NCI-H2029 treated with DMSO at 0.1 percent for 48 hours (cell line): ENCODE measurements at regions not wholly inside any gene's neighbourhood (a gene's known extent, or its start where the extent isn't known, plus 50 kb on each side); places are given as distances from the start of the nearest gene placed in this dataset.
"Not testable (repeated sequence)": the region's sequence is repeated elsewhere in the genome, so short reads cannot be mapped to it uniquely, and the experiment has no call there.

Experiments
- DNase-seq: peaks from one replicate; lab custom pipeline; 2025; lab: John Stamatoyannopoulos, UW

- DNase-seq = no peak
These were observed 245.4 kb upstream of the EXOC2 start for GRCh38 chr6:938271-938905.

DNA sequence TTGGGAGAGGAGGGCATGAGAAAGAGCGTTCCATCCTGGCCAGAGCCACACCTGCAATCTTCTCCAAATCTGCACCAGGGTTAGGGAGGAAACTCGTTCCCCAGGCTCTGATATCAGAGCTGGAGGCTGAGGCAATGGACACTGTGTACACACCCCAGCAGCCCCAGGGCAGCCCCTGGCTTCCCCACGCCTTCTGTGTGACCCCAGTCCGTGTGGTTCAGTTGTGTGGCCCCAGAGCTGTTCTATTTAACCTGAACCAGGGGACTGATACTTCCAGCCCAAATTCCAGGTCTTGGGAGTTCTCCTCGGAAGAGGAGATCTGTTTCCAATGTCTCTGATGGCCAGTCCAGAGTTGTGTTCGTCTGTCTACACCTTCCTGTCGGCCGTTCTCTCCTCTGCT lies 242.6 kb upstream of the EXOC2 start:
- DNase-seq = no peak

GRCh38 chr6:934686-935085 lies 241.7 kb upstream of the EXOC2 start:
- DNase-seq = no peak

- not testable (repeated sequence) for DNase-seq
These were observed 239.0 kb upstream of the EXOC2 start for GRCh38 chr6:931919-932318.

DNA sequence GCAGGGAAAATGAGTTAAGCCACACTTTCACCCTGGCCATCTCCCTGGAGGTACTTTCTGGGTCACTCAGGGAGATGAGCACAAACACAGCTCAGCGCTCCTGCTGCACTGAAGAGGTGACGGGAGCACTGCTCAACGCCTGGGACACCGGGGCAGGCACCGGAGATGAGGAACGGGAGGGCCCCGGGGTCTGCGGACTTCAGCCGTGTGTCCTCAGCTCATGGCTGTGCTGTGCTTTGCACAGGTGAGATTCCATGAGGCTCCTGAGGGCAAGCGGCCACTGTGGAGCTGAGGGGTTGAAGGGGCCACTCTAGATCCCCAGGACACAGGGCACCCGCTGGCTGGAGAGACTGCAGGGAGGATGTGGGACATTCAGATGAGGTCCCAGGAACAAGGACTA lies 234.2 kb upstream of the EXOC2 start:
- no peak for DNase-seq

GRCh38 chr6:925656-926213 lies 232.8 kb upstream of the EXOC2 start:
- DNase-seq = no peak

DNA sequence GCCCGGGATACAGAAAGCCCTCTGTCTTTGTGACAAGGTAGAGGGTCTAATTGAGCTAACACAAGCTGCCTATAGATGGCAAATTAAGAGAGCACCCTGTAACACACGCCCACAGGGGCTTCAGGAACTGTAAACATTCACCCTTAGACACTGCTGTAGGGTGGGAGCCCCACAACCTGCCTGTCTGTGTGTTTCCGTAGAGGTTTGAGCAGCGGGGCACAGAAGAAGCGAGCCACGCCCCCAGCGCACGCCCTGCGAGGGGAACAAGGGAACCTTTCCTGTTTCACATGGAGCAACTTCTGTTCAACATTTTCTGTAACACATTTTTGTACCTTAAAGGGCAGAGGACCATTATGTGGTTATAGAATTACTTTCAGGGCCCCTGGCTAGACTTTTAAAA lies 231.7 kb upstream of the EXOC2 start:
- no peak for DNase-seq

DNA sequence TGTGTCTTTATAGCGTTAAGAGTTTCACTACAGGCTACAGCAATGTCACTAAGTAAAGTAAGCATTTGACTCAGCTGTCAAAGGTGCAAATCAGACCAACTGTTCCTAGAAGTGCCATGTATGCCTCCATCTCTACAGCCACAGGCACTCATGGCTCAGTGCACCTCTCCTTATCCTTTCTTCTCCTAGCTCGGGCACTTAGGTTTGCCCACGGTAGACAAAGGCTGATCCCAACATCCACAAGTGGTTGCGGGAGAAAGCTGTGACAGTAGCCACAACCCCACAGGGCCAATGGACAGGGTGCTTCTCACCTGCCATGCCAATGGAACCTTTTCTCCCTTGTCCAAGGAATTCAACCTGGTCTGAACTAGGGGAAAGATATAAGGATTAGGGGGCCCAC lies 228.5 kb upstream of the EXOC2 start:
- DNase-seq = no peak

DNA sequence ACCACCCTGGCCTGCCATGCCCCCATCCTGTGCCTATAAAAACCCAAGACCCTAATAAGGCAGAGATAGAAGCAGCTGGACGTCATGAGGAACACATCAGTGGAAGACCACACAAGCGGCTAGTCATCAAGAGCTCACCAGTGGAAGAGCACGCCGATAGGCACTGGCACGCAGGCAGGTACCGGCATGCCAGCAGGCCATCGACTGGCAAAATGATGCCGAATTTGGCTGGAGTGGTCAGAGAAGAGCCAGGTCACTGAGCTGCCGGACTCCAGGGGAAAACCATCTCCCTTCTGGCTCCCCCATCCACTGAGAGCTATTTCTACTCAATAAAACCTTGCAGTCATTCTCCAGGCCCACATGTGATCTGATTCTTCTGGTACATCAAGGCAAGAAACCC lies 227.6 kb upstream of the EXOC2 start:
- no peak for DNase-seq

GRCh38 chr6:919500-919899 lies 226.6 kb upstream of the EXOC2 start:
- no peak for DNase-seq

DNA sequence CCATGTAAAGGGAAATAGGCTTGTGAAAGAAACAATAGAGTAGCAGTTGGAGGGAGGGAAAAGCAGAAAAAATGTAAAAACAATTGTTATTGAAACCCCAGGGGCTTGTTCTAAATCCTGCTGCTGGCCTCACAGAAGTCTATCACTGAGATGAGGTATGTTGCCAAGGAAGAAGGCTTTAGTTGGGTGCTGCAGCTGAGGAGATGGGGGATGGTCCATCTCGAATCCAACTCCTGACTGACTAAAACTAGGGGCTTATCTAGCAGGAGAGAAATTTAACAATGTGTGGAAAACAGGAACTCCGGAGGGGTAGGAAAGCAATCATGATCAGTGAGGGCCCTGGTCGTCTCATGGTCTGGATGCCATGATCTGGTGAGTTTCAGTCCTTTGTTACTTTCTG lies 225.0 kb upstream of the EXOC2 start:
- DNase-seq = no peak

DNA sequence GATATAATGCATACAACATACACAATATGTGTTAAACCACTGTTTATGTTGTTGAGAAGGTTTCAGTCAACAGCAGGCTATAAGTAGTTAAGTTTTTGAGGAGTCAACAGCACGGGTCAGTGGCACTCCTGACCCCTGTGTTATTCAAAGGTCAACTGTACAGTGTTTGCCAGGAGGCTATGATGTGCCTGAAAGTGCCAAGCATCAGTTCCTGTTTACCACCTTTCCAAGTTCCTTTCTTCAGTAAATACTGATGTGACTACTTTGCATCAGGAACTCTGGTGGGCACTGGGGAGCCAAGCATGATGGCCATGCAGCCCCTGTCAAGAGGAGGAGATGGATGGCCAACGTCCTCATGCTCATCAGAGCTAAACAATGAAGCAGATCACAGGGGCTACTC lies 224.4 kb upstream of the EXOC2 start:
- no peak for DNase-seq

DNA sequence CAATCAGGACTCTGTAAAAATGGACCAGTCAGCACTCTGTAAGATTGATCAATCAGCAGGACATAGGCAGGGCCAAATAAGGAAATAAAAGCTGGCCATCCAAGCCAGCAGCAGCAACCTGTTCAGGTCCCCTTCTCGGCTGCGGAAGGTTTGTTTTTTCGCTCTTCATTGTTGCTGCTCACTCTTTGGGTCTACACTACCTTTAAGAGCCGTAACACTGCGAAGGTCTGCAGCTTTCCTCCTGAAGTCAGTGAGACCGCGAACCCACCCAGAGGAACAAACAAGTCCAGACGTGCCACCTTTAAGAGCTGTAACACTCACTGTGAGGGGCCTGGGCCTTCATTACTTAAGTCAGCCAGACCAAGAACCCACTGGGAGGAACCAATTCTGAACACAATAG lies 223.2 kb upstream of the EXOC2 start:
- no peak for DNase-seq

- peak; percentile 17 for DNase-seq
These were observed 220.2 kb upstream of the EXOC2 start for GRCh38 chr6:912871-913835.

DNA sequence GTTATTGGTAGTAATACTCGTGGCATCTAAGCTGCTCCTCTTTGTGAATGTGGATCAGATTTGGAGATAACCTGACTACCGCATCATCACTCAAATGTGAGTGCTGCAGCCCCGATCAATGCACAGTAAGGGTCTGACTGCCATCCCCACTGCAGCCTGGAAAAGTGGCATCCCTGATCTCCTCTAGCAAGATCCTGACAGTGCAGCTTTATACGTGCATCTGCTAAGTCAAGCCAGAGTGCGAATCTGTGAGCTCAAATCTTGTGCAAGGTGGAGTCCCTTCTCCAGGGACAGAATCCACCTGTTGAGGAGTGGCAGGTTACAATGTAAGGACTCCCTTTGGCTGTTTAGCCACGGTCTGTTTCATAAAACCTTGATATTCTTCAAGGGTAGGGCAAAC lies 215.0 kb upstream of the EXOC2 start:
- DNase-seq = no peak

DNA sequence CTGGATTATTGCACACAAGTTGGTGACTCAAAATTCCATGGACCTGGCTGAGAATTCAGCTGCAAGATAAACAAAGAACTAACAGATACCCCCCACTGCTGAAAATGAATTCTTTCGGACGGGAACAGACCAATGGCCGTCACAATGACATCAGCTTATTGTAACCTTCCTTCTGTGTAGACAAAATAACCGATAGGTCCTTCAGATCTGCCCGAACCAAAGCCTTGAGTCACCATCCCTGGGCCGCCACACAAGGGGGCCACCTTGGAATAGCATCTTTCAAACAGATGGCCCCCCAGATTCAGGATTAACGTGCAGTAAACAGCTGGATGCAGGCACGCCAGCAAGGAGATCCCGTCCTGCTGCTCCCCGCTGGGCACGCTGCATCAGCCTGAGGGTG lies 214.0 kb upstream of the EXOC2 start:
- no peak for DNase-seq

- DNase-seq = no peak
These were observed 212.6 kb upstream of the EXOC2 start for GRCh38 chr6:905556-905955.

- DNase-seq = no peak
These were observed 212.1 kb upstream of the EXOC2 start for GRCh38 chr6:904994-905393.

GRCh38 chr6:903761-904160 lies 210.8 kb upstream of the EXOC2 start:
- no peak for DNase-seq

DNA sequence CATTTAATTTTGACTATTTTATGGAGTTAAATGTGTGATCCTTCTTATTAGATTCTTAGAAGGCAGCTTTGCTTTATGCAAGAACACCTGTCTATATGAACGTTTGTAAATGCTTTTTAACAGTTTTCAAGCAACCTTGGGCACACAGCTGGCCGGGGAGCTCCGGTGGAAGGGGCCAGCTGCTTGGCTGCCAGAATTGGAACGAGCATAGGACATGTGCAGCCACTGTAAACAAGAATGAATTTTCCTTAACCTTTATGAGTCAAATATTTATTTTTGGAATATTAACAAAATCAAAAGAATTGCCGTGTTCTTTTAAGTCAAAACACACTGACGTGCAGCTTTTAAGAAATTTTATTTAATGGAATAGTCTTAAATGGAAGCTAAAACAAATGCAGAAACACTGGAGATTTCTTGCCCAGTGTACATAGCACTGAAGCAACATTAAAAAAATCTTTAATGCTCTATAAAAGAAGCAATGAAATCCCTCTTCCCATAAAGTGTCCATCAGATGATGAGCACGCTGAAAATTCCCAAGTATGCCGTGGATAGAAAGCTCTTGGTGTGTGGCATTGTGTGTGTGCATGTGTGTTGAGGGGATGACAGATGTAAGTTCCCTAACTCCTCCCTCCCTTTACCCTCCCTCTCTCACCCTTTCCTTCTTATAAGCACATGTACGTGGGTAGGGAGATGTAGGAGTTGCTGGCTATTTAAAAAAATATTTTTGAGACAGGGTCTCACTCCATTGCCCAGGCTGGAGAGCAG lies 208.9 kb upstream of the EXOC2 start:
- DNase-seq = no peak

GRCh38 chr6:900716-901605 lies 208.0 kb upstream of the EXOC2 start:
- DNase-seq = no peak
